ENCODE measurements at regions not wholly inside any gene's neighbourhood (a gene's known extent, or its start where the extent isn't known, plus 50 kb on each side); places are given as distances from the start of the nearest gene placed in this dataset.
"Not testable (repeated sequence)": the region's sequence is repeated elsewhere in the genome, so short reads cannot be mapped to it uniquely, and the experiment has no call there.

- no peak for DNase-seq (ENCODE audit: low spot score)
Measured at GRCh38 chr6:3619201-3619600, 132.3 kb downstream of the PXDC1 start.

- no peak for DNase-seq (ENCODE audit: low spot score)
Measured at GRCh38 chr6:3618642-3619041, 132.9 kb downstream of the PXDC1 start.

- DNase-seq (ENCODE audit: low spot score): no peak
Measured at GRCh38 chr6:3617681-3618311, 133.7 kb downstream of the PXDC1 start.

- no peak for DNase-seq (ENCODE audit: low spot score)
Measured at GRCh38 chr6:3617192-3617631, 134.3 kb downstream of the PXDC1 start.

- DNase-seq (ENCODE audit: low spot score): no peak
Measured at GRCh38 chr6:3616565-3617176, 134.8 kb downstream of the PXDC1 start.

GRCh38 chr6:3615391-3616380 is 135.8 kb downstream of the PXDC1 start:
- DNase-seq (ENCODE audit: low spot score): no peak

GRCh38 chr6:3614918-3615317 is 136.6 kb downstream of the PXDC1 start:
- DNase-seq (ENCODE audit: low spot score): no peak

GRCh38 chr6:3613565-3613964 is 137.9 kb downstream of the PXDC1 start:
- not testable (repeated sequence) for DNase-seq (ENCODE audit: low spot score)

GRCh38 chr6:3612341-3613041 is 139.0 kb downstream of the PXDC1 start:
- no peak for DNase-seq (ENCODE audit: low spot score)

GRCh38 chr6:3610921-3611320 is 140.6 kb downstream of the PXDC1 start:
- DNase-seq (ENCODE audit: low spot score): no peak

GRCh38 chr6:3610206-3610605 is 141.3 kb downstream of the PXDC1 start:
- DNase-seq (ENCODE audit: low spot score): no peak

GRCh38 chr6:3609388-3609787 is 142.1 kb downstream of the PXDC1 start:
- DNase-seq (ENCODE audit: low spot score): no peak

- no peak for DNase-seq (ENCODE audit: low spot score)
Measured at GRCh38 chr6:3608159-3608558, 143.4 kb downstream of the PXDC1 start.

- DNase-seq (ENCODE audit: low spot score): no peak
Measured at GRCh38 chr6:3607599-3607998, 143.9 kb downstream of the PXDC1 start.

- DNase-seq (ENCODE audit: low spot score): no peak
Measured at GRCh38 chr6:3607171-3607570, 144.3 kb downstream of the PXDC1 start.

- no peak for DNase-seq (ENCODE audit: low spot score)
Measured at GRCh38 chr6:3603340-3604130, 146.7 kb upstream of the SLC22A23 start.

GRCh38 chr6:3601570-3601969 is 144.7 kb upstream of the SLC22A23 start:
- no peak for DNase-seq (ENCODE audit: low spot score)

GRCh38 chr6:3597500-3598064 is 140.7 kb upstream of the SLC22A23 start:
- DNase-seq (ENCODE audit: low spot score): no peak

- no peak for DNase-seq (ENCODE audit: low spot score)
Measured at GRCh38 chr6:3596766-3597165, 139.9 kb upstream of the SLC22A23 start.

GRCh38 chr6:3594201-3594600 is 137.4 kb upstream of the SLC22A23 start:
- DNase-seq (ENCODE audit: low spot score): no peak

- no peak for DNase-seq (ENCODE audit: low spot score)
Measured at GRCh38 chr6:3593161-3593560, 136.3 kb upstream of the SLC22A23 start.
